ENCODE measurements at regions not wholly inside any gene's neighbourhood (a gene's known extent, or its start where the extent isn't known, plus 50 kb on each side); places are given as distances from the start of the nearest gene placed in this dataset.

DNA sequence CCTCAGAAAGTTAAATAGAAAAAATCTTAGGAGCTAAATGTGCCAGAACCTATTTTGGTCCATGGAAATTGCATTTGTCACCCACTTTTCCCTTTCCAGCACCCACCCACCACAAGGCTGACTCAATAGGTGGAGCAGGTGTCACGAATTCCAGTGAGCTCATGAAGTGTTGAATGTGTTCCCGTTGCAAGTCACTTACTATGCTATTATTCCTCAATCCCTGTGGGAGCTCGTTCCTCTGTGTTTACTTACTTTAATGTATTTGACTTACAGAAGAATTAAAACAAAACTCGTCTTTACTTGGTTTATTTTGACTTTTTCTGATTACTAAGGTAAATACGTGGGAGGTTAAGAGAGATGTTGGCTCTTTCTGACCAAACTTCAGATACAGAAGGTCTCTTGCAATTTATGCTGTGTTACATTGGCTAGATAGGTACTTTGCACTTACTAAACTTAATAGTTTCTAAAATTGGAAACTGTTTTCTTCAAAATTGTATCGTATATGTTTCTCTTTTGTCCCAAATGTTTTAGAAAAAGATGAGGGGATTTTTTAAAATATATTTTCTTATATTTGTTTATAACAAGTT lies 269.4 kb upstream of the NOVA1 start:
- Histone ChIP-seq H3K4me2 (ENCODE audit: insufficient read depth, low read length) (no peak overlapping the region), H3K27me3 (ENCODE audit: insufficient read depth, low read length) (no peaks in the 10 kb centered on the region), H4K20me1 (ENCODE audit: insufficient read depth, low read length) (no peaks in the 10 kb centered on the region), H3K9me3 (ENCODE audit: low read depth, low read length) (peaks cover 3% of the 10 kb centered on the region), H3K79me2 (ENCODE audit: insufficient read depth, low read length) (no peaks in the 10 kb centered on the region), H3K4me1 (ENCODE audit: insufficient read depth, low read length) (no peaks in the 10 kb centered on the region), H3K36me3 (ENCODE audit: insufficient read depth, low read length) (no peaks in the 10 kb centered on the region), H3K27ac (ENCODE audit: low read depth, low read length) (no peak overlapping the region), H3K4me3 (ENCODE audit: insufficient read depth, low read length) (no peak overlapping the region), H2AFZ (ENCODE audit: low read length) (no peak overlapping the region)
- DNase-seq (ENCODE audit: insufficient read length, low spot score, missing footprints): no peak
- no peak for TF ChIP-seq CTCF (IDR thresholded peaks at IDR 0.05; ENCODE audit: extremely low read depth, low read depth, low read length)

- Histone ChIP-seq H3K4me1 (ENCODE audit: insufficient read depth, low read length) (no peaks in the 10 kb centered on the region), H3K4me3 (ENCODE audit: insufficient read depth, low read length) (no peak overlapping the region), H3K79me2 (ENCODE audit: insufficient read depth, low read length) (no peaks in the 10 kb centered on the region), H2AFZ (ENCODE audit: low read length) (no peak overlapping the region), H3K4me2 (ENCODE audit: insufficient read depth, low read length) (no peak overlapping the region), H3K9me3 (ENCODE audit: low read depth, low read length) (peaks cover 3% of the 10 kb centered on the region), H3K36me3 (ENCODE audit: insufficient read depth, low read length) (no peaks in the 10 kb centered on the region), H3K27me3 (ENCODE audit: insufficient read depth, low read length) (no peaks in the 10 kb centered on the region), H4K20me1 (ENCODE audit: insufficient read depth, low read length) (no peaks in the 10 kb centered on the region), H3K27ac (ENCODE audit: low read depth, low read length) (no peak overlapping the region)
- no peak for DNase-seq (ENCODE audit: insufficient read length, low spot score, missing footprints)
- no peak for TF ChIP-seq CTCF (IDR thresholded peaks at IDR 0.05; ENCODE audit: extremely low read depth, low read depth, low read length)
Observed at GRCh38 chr14:26870096-26870495, 272.3 kb upstream of the NOVA1 start.

GRCh38 chr14:26870722-26871617 lies 273.1 kb upstream of the NOVA1 start:
- TF ChIP-seq CTCF (IDR thresholded peaks at IDR 0.05; ENCODE audit: extremely low read depth, low read depth, low read length): no peak
- no peak overlapping the region for H3K27ac ChIP-seq (ENCODE audit: low read depth, low read length)
- H3K4me2 ChIP-seq (ENCODE audit: insufficient read depth, low read length): no peak overlapping the region
- no peaks in the 10 kb centered on the region for H3K36me3 ChIP-seq (ENCODE audit: insufficient read depth, low read length)
- H4K20me1 ChIP-seq (ENCODE audit: insufficient read depth, low read length): no peaks in the 10 kb centered on the region
- no peak overlapping the region for H3K4me3 ChIP-seq (ENCODE audit: insufficient read depth, low read length)
- H3K79me2 ChIP-seq (ENCODE audit: insufficient read depth, low read length): no peaks in the 10 kb centered on the region
- no peaks in the 10 kb centered on the region for H3K4me1 ChIP-seq (ENCODE audit: insufficient read depth, low read length)
- DNase-seq (ENCODE audit: insufficient read length, low spot score, missing footprints): no peak
- H3K27me3 ChIP-seq (ENCODE audit: insufficient read depth, low read length): no peaks in the 10 kb centered on the region
- peaks cover 3% of the 10 kb centered on the region for H3K9me3 ChIP-seq (ENCODE audit: low read depth, low read length)
- H2AFZ ChIP-seq (ENCODE audit: low read length): no peak overlapping the region
